SK-N-SH (cell line): ENCODE measurements at regions not wholly inside any gene's neighbourhood (a gene's known extent, or its start where the extent isn't known, plus 50 kb on each side); places are given as distances from the start of the nearest gene placed in this dataset.

Source experiments
- CTCF ChIP-seq: fragments of 200-600 bp; sonication (generic); IDR thresholded peaks from 2 replicates; pipeline ENCODE4 v1.6.1; 2017; ENCODE audit warnings: antibody characterized with exemption, mild to moderate bottlenecking, moderate library complexity
- EP300 ChIP-seq, 2 experiments: IDR thresholded peaks; 2 replicates each; pipeline versions ENCODE4 v1.4.0 to v1.6.1; 2012; ENCODE audit warnings: borderline replicate concordance in 1 of 2, low read depth in 1 of 2, low read length in 1 of 2
- GABPA ChIP-seq: IDR thresholded peaks from 2 replicates; pipeline ENCODE4 v1.4.0; 2012; ENCODE audit warnings: low read depth, mild to moderate bottlenecking
- NRF1 ChIP-seq: IDR thresholded peaks from 2 replicates; pipeline ENCODE4 v1.6.1; 2012; ENCODE audit warnings: low read depth, mild to moderate bottlenecking, low read length
- POLR2AphosphoS5 ChIP-seq: IDR thresholded peaks from 2 replicates; pipeline ENCODE4 v1.6.1; 2012; ENCODE audit warnings: low read depth, low read length
- YY1 ChIP-seq: IDR thresholded peaks from 2 replicates; pipeline ENCODE4 v1.4.0; 2012; ENCODE audit warnings: low read depth, mild to moderate bottlenecking

- TF ChIP-seq CTCF (no peak), YY1 (no peak), EP300 (IDR thresholded peaks at IDR 0.05; ENCODE audit: borderline replicate concordance in 1 of 2, low read depth in 1 of 2, low read length in 1 of 2) (no peak), NRF1 (no peak), POLR2AphosphoS5 (no peak), GABPA (no peak)
Measured at GRCh38 chr15:59819092-59819491, 130.0 kb upstream of the BNIP2 start.
